ENCODE measurements at regions not wholly inside any gene's neighbourhood (a gene's known extent, or its start where the extent isn't known, plus 50 kb on each side); places are given as distances from the start of the nearest gene placed in this dataset.
"Not testable (repeated sequence)": the region's sequence is repeated elsewhere in the genome, so short reads cannot be mapped to it uniquely, and the experiment has no call there.

DNA sequence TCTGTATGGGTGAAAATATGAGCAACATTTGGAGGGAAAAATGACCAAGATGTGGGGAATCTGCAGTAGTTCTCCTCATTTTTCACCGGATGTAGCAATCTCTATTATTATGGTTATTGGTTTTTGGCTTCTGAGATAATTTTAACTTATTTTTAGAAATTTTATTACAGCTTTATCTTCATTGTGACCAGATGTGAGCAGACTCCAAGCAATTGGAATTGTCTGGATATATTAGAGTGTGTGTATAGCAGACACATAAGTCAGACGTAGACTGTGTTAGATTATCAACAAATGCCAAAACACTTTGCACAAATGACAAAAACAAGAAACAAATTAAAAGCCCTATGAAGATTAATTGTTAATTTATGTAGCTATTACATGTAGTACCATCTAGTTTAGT is 249.1 kb downstream of the DNAJB9 start:
- DNase-seq: no peak

DNA sequence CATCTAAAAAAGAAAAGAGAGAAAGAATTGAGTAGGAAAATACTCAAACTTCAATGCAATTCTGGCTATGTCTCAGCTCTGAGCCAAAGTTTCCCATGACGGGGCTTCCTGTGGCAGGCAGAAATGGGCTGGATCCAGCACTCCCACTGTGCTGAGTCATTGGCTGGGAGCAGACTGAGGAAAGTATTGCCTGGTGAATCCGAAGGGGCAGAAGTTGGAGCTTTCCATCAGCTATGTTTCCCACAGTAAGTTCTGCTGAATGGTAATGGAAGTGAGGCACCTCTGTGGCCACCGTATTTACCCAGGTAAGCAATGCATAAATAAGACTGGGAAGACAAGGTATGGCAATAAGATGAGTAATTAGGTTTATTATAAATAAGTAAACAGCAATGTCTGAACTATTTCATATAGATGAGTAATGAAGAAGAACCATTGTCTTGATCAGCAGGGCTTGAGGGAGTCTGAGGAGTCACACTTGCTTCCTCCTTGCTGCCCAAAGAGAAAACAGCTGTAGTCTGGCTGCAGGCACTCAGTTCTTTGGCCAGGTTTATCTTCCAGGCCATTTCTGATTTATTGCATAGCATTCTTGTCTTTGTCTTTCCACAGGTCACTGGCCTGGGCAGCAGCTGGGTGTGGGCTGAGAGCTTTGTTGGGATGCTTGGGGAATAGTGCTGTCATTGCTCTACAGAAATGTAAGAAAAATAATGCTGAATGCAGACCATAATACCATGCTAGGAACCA is 255.3 kb downstream of the DNAJB9 start:
- DNase-seq: no peak

DNA sequence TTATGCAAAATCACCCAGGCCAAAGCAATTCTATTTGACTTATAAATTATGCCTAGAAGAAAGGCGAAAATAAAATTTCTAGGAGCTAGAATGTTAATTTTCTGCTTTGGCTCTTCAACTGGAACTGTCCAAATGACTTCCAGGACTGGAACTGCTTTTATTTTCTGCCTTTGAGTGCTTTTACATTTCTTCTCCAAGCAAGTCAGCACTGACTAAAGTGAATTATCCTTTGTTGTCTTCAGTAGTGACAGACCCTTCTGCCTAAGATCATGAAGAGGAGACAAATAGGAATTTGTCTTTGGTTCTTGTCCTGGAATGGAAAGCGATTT is 255.9 kb downstream of the DNAJB9 start:
- no peak for DNase-seq

DNA sequence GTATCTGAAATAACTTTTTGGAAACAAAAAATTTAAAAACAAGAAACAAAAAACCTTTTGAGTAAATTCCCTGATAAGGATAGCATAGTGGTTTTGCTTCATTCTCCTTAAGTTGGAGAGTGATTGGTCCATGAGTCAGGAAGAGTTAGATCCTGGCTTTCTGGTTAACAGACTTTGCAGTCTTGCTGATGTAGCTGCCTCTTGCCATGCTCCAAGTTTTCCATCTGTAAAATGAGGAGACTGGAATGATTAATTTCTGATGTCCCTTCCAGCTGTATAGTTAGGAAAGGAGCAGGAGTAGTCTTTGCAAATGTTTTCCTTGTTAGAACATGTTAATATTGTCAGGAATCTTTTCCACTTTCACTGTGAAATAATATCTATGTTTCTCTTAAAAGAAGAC is 266.6 kb downstream of the DNAJB9 start:
- no peak for DNase-seq

- DNase-seq: no peak
Observed at GRCh38 chr7:108838198-108838597, 268.5 kb downstream of the DNAJB9 start.

GRCh38 chr7:108839076-108839475 is 269.4 kb downstream of the DNAJB9 start:
- no peak for DNase-seq

DNA sequence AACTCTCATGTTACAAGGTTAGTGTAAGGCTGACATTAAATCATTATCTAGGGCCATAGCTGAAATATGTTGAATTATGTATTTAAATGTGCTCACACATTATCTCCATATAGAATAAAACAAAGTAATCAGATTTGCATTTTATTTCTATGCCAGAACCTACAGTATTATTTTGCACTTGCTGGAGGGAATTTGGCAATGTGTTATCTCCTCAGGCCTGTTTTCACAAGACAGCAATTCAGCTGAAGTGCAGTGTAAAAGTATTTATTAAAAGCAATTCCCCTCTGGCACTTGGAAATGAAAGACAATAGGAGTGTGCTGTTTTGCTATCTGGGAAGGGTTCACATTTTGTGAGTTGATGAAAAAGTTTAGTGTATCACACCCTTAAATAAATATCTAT is 276.3 kb downstream of the DNAJB9 start:
- DNase-seq: no peak

- no peak for DNase-seq
Observed at GRCh38 chr7:108846471-108846870, 276.8 kb downstream of the DNAJB9 start.

DNA sequence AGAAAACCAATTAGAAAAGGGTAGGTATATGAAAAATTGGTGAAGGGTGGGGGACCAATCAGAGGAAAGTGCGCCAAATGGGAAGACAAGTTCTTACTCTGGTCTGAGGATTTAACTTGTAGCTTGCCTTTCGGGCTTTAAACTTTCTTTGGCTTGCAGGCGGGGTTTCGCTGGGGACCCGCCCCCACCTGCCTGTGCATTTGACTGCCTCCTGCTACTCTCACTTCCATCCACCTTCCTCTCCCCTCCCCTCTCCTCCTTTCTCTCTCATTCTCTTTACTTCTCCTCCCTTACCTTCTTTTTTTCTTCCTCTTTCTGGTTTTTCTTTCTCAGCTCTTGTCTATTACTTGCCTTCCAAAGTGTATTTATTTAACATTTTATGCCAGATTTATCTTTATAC is 278.8 kb downstream of the DNAJB9 start:
- DNase-seq: no peak

- no peak for DNase-seq
Observed at GRCh38 chr7:108860615-108861014, 290.9 kb downstream of the DNAJB9 start.

DNA sequence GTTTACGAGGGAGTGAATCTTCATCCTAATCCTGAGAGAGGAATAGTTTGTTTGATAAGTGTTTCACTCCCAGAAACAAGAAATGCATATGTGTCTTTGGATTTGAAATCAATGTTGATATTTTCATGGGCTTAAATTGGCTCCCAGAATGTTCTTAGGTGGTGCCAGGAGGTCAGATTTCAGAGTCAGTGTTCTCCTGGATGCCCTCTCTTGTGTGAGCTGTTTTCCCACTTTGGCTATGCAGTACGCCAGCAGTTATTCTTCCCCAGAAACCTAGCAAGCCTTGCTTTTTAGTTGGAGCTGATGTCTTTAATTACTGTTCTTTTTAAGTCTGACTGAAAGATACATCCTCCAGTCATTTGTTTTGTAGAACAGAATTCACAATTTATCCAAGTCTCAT is 291.4 kb downstream of the DNAJB9 start:
- DNase-seq: no peak

GRCh38 chr7:108863227-108863848 is 293.7 kb downstream of the DNAJB9 start:
- no peak for DNase-seq

DNA sequence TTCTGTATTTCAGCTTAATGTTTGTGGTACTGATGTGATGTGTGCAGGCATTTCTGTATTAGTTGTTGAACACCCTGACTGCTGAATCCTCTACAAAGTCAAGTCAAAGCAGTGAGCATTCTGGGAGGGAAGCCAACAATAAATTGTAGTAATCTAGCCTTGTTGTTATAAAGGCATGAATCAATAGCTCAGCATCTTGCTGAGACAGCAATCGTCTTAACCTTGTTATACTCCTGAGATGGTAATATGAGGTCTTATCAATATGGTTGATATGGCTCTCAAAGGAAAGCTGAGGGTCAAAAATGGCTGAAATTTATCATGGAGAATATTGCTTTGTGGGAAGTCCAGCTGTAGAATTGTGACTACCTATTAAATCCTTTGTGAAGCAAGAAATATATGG is 299.4 kb downstream of the DNAJB9 start:
- no peak for DNase-seq

DNA sequence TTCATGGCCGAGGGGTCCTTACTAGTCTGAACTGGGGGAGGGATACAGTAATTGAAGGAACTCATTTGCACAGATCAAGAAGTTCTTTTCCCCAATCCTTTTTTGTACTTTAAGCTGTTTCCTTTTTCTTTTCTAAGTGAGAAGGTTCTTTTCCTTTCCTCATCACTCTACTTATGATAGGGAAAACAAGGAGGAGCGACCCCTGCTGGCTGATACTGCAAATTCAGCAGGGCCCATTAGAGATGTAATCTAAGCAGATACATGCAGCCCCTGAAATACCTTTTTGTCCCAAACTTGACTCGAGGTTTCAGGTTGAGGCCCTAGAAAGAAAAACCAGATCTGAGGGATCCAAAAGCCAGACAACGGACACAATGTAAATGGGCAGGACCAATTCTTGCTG is 305.5 kb downstream of the DNAJB9 start:
- peak in 1 of 5 experiments; percentile 19 for DNase-seq

DNA sequence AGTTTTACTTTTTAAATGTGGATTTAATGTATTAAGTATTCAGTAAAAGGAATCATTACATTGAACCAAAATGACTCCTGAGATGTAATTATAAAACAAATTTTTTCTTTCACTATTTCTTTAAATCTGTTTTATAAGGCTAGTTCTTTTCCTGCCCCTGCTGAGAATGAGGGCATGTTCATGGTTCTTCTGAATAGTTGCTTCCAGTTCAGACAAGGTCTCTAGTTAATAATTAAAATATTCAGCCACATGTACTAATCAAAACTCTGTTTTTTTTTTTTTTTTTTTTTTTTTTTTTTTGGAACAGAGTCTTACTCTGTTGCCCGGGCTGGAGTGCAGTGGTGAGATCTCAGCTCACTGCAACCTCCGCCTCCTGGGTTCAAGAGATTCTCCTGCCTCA is 321.2 kb downstream of the DNAJB9 start:
- DNase-seq: no peak

DNA sequence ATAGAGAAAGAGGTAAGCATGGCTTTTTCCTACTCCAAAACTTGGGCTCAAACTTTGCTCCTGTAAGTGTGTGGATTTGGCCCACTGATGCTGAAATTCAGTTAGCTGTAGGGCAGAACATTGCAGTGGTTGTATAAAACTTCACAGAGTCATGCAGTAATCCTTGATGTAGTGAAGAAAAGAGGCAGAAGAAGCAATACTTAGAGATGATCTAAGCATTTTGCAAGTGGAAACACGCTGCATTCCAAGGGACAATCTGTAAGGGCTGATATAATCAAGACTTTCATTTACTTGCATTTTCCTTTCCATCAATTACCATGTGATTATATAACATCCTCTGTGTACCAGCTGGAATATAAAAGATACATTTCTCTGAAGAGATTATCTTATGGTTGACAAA is 338.8 kb downstream of the DNAJB9 start:
- DNase-seq: no peak

GRCh38 chr7:108911016-108911415 is 341.3 kb downstream of the DNAJB9 start:
- no peak for DNase-seq

DNA sequence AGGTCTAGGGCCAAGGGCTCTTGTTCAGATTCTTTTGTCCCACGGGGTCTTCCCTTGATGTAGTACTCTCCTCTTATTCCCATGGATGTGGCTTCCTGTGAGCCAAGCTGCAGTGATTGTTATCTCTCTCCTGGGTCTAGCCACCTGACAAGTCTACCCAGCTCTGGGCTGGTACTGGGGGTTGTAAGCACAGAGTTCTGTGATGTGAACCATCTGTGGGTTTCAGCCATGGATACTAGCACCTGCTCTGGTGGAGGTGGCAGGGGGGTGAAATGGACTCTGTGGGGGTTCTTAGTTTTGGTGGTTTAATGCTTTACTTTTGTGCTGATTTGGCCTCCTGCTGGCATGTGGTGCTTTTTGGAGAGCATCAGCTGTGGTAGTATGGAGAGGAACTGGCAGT is 350.8 kb downstream of the DNAJB9 start:
- DNase-seq: no peak

GRCh38 chr7:108943048-108943447 is 373.4 kb downstream of the DNAJB9 start:
- not testable (repeated sequence) for DNase-seq

DNA sequence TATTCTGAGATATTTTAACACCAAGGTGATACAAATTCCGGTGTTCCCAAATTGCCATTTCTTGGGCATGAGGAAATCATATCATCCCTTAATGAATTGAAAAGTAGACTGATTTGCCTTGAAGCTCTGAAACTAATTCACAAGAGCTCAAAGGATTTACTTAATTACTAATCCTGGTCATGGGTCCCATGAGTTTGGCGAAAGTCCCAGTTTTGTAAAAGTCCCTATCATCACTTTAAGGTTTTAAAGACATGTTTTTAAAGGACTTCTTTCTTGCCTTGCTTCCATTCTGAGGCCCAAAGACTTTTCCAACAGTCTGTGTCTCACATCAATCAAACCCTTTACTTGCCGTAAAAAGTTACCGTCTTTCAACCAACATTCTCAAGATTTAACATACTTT is 377.9 kb downstream of the DNAJB9 start:
- no peak for DNase-seq

- DNase-seq: no peak
Observed at GRCh38 chr7:108972004-108972403, 402.3 kb downstream of the DNAJB9 start.

- no peak for DNase-seq
Observed at GRCh38 chr7:108973075-108973474, 403.4 kb downstream of the DNAJB9 start.

DNA sequence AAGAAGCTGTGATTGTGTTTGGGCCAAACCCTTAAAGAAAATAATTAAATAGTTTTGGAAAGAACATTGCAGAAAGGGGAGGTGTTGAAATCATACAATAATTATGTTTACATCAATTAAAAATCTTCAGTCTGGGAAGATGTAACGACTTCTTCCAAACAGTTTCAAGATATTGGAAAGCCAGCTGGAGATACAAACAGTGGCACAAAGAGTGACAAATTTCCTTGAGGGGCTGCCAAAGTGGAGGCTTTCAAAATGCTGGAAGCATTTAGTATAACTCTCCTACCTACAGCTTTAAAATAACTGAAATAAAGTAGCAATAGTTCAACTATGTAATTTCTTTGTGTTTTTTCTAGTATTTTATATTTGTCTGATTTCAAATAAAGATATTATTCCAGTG is 405.0 kb downstream of the DNAJB9 start:
- no peak for DNase-seq

DNA sequence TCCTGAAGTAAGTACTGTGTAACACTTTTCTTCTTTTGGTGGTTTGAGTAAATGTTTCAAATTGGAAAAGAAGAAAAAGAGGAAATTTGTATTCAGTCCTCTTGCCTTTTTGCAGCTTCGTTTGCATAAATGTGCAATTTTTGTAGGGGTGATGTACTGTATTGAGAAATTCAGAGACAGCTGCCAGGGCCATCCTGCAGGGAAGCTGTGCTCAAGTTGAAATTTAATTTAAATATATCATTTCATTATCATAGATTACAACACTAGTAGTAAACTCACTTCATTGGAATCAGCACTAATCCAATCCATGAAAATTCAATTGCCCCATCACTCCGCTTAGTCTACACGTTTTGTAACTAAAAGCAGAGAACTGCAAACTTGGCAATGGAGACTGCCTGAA is 415.4 kb downstream of the DNAJB9 start:
- DNase-seq: no peak

GRCh38 chr7:108989319-108989718 is 419.6 kb downstream of the DNAJB9 start:
- no peak for DNase-seq
